ENCODE measurements at regions not wholly inside any gene's neighbourhood (a gene's known extent, or its start where the extent isn't known, plus 50 kb on each side); places are given as distances from the start of the nearest gene placed in this dataset.
A peak's percentile ranks its signal among the peaks of the same experiment; 100 is the strongest.

DNA sequence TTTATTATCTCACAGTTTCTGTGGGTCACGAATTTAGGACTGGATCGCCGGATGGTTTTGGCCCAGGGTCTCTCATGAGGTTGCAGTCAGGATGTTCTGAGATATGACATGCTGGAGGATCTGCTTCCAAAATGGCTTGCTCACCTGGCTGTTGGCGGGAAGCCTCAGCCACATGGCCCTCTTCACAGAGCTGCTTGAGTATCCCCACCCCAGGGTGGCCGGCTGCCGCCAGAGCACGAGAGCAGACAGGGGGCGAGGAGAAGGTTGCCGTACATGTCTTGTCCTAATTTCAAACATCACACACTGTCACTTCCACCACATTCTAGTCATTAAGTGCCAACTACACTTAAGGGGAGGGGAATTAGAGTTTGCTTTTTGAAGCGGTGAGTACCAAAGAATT lies 365.8 kb downstream of the FGFR2 start:
- H3K4me3 ChIP-seq (ENCODE audit: insufficient read length, low read depth): no peak overlapping the region
- TF ChIP-seq YY1 (IDR thresholded peaks at IDR 0.05; ENCODE audit: insufficient read depth, insufficient read length): no peak
- TF ChIP-seq SUZ12 (IDR thresholded peaks at IDR 0.05; ENCODE audit: extremely low read depth, insufficient read depth, insufficient read length): no peak
- TF ChIP-seq ZNF274 (IDR thresholded peaks at IDR 0.05; ENCODE audit: low read depth, low read length): no peak
- no peaks in the 10 kb centered on the region for H3K27me3 ChIP-seq (ENCODE audit: insufficient read depth, insufficient read length)
- H3K4me1 ChIP-seq (ENCODE audit: insufficient read depth, insufficient read length): no peaks in the 10 kb centered on the region
- no peak for DNase-seq (ENCODE audit: low read depth, low spot score)
- H3K9me3 ChIP-seq (ENCODE audit: insufficient read depth, low read length): peaks cover 10% of the 10 kb centered on the region
- no peak overlapping the region for H3K9ac ChIP-seq (ENCODE audit: insufficient read length, low read depth)
- no peaks in the 10 kb centered on the region for H3K36me3 ChIP-seq (ENCODE audit: insufficient read depth, insufficient read length, low read length)

DNA sequence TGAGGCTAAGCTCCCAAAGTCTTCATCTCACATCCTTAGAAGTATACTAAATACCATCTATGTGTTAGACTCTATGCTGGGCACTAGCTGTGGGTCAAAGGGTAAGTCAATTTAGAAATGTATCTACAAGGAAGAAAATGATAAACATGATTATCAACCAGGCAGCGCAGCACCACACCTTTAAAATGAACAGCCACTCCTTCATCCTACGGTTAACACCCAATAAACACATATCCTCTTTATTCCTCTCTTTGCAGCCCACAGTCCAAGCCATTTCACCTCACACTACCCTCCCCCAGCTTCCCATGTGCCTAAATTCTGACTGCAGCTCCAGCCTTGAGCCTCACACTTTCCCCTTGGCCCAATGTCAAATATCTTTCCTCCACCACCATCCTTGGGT lies 362.6 kb downstream of the FGFR2 start:
- H3K9me3 ChIP-seq (ENCODE audit: insufficient read depth, low read length): peaks cover 17% of the 10 kb centered on the region
- TF ChIP-seq ZNF274 (IDR thresholded peaks at IDR 0.05; ENCODE audit: low read depth, low read length) (no peak), SUZ12 (IDR thresholded peaks at IDR 0.05; ENCODE audit: extremely low read depth, insufficient read depth, insufficient read length) (no peak)
- no peaks in the 10 kb centered on the region for H3K4me1 ChIP-seq (ENCODE audit: insufficient read depth, insufficient read length)
- no peaks in the 10 kb centered on the region for H3K36me3 ChIP-seq (ENCODE audit: insufficient read depth, insufficient read length, low read length)
- no peak for DNase-seq (ENCODE audit: low read depth, low spot score)
- no peak overlapping the region for H3K9ac ChIP-seq (ENCODE audit: insufficient read length, low read depth)
- H3K4me3 ChIP-seq (ENCODE audit: insufficient read length, low read depth): no peak overlapping the region
- no peaks in the 10 kb centered on the region for H3K27me3 ChIP-seq (ENCODE audit: insufficient read depth, insufficient read length)

DNA sequence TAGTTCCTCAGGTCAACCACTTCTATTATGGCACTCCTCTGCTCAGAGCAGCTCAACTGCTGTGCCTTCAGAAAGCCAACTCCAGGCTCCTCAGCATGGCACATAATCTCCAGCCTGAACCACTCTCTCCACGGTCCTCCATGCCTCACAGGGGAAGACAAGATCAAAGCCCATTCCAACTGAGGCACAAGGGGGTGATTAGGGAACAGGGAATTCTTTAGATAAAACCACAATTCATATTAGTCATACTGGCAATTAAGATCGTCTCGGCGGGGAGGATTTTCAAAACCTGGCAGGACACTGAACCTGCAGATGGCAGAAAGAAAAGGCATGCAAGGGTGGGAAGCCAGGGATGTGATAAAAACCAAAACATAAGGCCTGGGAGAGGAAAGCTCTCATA lies 361.6 kb downstream of the FGFR2 start:
- Histone ChIP-seq H3K27me3 (ENCODE audit: insufficient read depth, insufficient read length) (no peaks in the 10 kb centered on the region), H3K4me3 (ENCODE audit: insufficient read length, low read depth) (no peak overlapping the region), H3K9me3 (ENCODE audit: insufficient read depth, low read length) (peaks cover 17% of the 10 kb centered on the region), H3K36me3 (ENCODE audit: insufficient read depth, insufficient read length, low read length) (no peaks in the 10 kb centered on the region), H3K4me1 (ENCODE audit: insufficient read depth, insufficient read length) (no peaks in the 10 kb centered on the region), H3K9ac (ENCODE audit: insufficient read length, low read depth) (no peak overlapping the region)
- no peak for DNase-seq (ENCODE audit: low read depth, low spot score)
- TF ChIP-seq YY1 (IDR thresholded peaks at IDR 0.05; ENCODE audit: insufficient read depth, insufficient read length) (no peak), ZNF274 (IDR thresholded peaks at IDR 0.05; ENCODE audit: low read depth, low read length) (no peak), SUZ12 (IDR thresholded peaks at IDR 0.05; ENCODE audit: extremely low read depth, insufficient read depth, insufficient read length) (no peak)

DNA sequence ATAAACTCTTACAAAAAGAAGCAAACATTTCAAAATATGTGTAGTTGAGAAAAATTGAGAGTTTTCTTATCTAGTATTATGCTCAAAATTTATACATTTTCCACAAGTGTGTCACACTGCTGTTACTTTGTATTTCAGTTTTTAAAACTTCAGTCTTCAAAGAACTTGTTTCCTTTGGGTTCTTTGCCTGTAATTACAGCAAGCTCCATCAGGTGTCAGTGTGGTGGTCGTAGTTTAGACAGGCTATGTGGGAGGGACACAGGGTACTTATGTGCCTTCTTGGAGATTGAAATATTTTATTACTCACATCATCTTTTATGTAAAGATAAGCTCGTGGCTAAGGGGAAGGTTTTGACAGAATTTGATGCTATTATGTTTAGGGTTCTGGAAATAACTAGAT lies 360.5 kb downstream of the FGFR2 start:
- H3K4me3 ChIP-seq (ENCODE audit: insufficient read length, low read depth): no peak overlapping the region
- TF ChIP-seq ZNF274 (IDR thresholded peaks at IDR 0.05; ENCODE audit: low read depth, low read length) (no peak), SUZ12 (IDR thresholded peaks at IDR 0.05; ENCODE audit: extremely low read depth, insufficient read depth, insufficient read length) (no peak), YY1 (IDR thresholded peaks at IDR 0.05; ENCODE audit: insufficient read depth, insufficient read length) (no peak)
- H3K9me3 ChIP-seq (ENCODE audit: insufficient read depth, low read length): peaks cover 17% of the 10 kb centered on the region
- no peaks in the 10 kb centered on the region for H3K27me3 ChIP-seq (ENCODE audit: insufficient read depth, insufficient read length)
- no peaks in the 10 kb centered on the region for H3K4me1 ChIP-seq (ENCODE audit: insufficient read depth, insufficient read length)
- H3K36me3 ChIP-seq (ENCODE audit: insufficient read depth, insufficient read length, low read length): no peaks in the 10 kb centered on the region
- H3K9ac ChIP-seq (ENCODE audit: insufficient read length, low read depth): no peak overlapping the region
- DNase-seq (ENCODE audit: low read depth, low spot score): peak; percentile 3

DNA sequence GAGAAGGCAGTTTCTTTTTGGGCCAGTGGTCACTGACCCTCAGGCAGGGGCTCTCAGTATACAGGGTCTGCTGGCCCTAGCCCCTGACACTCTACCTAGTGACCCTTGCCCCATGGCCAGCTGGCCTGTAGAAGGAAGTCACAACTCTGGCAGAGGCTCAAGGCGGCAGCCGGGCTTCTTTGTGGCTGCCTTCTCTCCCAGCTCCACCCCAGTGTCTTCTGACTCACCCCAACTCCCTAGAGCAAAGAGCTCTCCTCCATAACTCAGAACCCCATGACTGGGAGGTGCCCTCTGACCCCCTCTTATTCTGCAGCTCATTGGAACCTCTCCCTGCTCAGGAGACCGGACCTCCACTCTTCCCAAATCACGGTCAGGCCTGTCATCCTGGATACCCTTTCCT lies 358.2 kb downstream of the FGFR2 start:
- no peaks in the 10 kb centered on the region for H3K4me1 ChIP-seq (ENCODE audit: insufficient read depth, insufficient read length)
- no peak for DNase-seq (ENCODE audit: low read depth, low spot score)
- no peak for TF ChIP-seq SUZ12 (IDR thresholded peaks at IDR 0.05; ENCODE audit: extremely low read depth, insufficient read depth, insufficient read length)
- no peak for TF ChIP-seq ZNF274 (IDR thresholded peaks at IDR 0.05; ENCODE audit: low read depth, low read length)
- TF ChIP-seq YY1 (IDR thresholded peaks at IDR 0.05; ENCODE audit: insufficient read depth, insufficient read length): no peak
- H3K27me3 ChIP-seq (ENCODE audit: insufficient read depth, insufficient read length): no peaks in the 10 kb centered on the region
- no peak overlapping the region for H3K9ac ChIP-seq (ENCODE audit: insufficient read length, low read depth)
- peaks cover 17% of the 10 kb centered on the region for H3K9me3 ChIP-seq (ENCODE audit: insufficient read depth, low read length)
- H3K36me3 ChIP-seq (ENCODE audit: insufficient read depth, insufficient read length, low read length): no peaks in the 10 kb centered on the region
- no peak overlapping the region for H3K4me3 ChIP-seq (ENCODE audit: insufficient read length, low read depth)

DNA sequence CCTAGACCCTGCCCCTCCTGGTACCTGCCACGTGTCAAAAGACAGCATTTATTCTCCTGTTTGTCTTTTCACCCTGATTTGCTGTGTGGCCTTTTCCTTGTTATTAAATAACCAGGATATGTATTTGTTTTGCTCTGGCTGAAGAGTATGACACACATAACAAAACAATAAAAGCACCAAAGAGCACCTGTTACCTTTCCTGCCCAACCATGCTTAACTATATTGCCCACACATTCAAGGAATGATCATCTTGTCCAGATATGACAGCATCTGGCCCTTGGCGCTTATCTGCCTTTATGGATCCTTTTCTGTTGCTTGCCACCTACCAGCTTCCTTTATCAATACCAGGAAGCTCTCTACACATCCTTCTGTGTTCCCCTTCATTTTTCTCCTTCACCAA lies 357.7 kb downstream of the FGFR2 start:
- no peak for DNase-seq (ENCODE audit: low read depth, low spot score)
- Histone ChIP-seq H3K4me1 (ENCODE audit: insufficient read depth, insufficient read length) (no peaks in the 10 kb centered on the region), H3K9me3 (ENCODE audit: insufficient read depth, low read length) (peaks cover 17% of the 10 kb centered on the region), H3K9ac (ENCODE audit: insufficient read length, low read depth) (no peak overlapping the region), H3K4me3 (ENCODE audit: insufficient read length, low read depth) (no peak overlapping the region), H3K27me3 (ENCODE audit: insufficient read depth, insufficient read length) (no peaks in the 10 kb centered on the region), H3K36me3 (ENCODE audit: insufficient read depth, insufficient read length, low read length) (no peaks in the 10 kb centered on the region)
- TF ChIP-seq ZNF274 (IDR thresholded peaks at IDR 0.05; ENCODE audit: low read depth, low read length): no peak

DNA sequence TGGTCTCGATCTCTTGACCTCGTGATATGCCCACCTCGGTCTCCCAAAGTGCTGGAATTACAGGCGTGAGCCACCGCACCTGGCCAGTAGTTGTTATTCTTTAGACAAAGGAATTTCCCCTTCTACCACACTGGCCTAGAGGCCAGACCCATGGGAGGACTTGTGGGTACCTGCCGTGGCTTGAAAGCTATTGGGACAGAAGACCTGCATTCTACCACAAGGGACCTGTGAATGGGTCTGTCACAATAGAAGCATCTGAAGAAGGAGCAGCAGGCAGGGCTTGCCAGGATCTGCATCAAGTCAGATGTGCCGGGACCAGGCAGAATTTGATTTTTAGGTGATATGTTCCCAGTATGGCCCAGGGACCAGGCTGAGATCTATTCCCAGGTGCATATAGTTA lies 356.9 kb downstream of the FGFR2 start:
- TF ChIP-seq SUZ12 (IDR thresholded peaks at IDR 0.05; ENCODE audit: extremely low read depth, insufficient read depth, insufficient read length) (no peak), YY1 (IDR thresholded peaks at IDR 0.05; ENCODE audit: insufficient read depth, insufficient read length) (no peak), ZNF274 (IDR thresholded peaks at IDR 0.05; ENCODE audit: low read depth, low read length) (no peak)
- Histone ChIP-seq H3K9me3 (ENCODE audit: insufficient read depth, low read length) (peaks cover 16% of the 10 kb centered on the region), H3K4me3 (ENCODE audit: insufficient read length, low read depth) (no peak overlapping the region), H3K4me1 (ENCODE audit: insufficient read depth, insufficient read length) (no peaks in the 10 kb centered on the region), H3K36me3 (ENCODE audit: insufficient read depth, insufficient read length, low read length) (no peaks in the 10 kb centered on the region), H3K9ac (ENCODE audit: insufficient read length, low read depth) (no peak overlapping the region), H3K27me3 (ENCODE audit: insufficient read depth, insufficient read length) (no peaks in the 10 kb centered on the region)
- DNase-seq (ENCODE audit: low read depth, low spot score): no peak
